GM21576 (cell line): ENCODE measurements at regions not wholly inside any gene's neighbourhood (a gene's known extent, or its start where the extent isn't known, plus 50 kb on each side); places are given as distances from the start of the nearest gene placed in this dataset.
A peak's percentile ranks its signal among the peaks of the same experiment; 100 is the strongest.

Experiments
- ATAC-seq: cut with Tn5 transposase; IDR thresholded peaks from one replicate; pipeline ENCODE4 v1.9.1; 2021; ENCODE audit warnings: mild to moderate bottlenecking, moderate library complexity; ENCODE audit not compliant: unreplicated experiment

- ATAC-seq: no peak
These were observed 384.1 kb upstream of the PLXNA2 start for GRCh38 chr1:208628022-208628914.

DNA sequence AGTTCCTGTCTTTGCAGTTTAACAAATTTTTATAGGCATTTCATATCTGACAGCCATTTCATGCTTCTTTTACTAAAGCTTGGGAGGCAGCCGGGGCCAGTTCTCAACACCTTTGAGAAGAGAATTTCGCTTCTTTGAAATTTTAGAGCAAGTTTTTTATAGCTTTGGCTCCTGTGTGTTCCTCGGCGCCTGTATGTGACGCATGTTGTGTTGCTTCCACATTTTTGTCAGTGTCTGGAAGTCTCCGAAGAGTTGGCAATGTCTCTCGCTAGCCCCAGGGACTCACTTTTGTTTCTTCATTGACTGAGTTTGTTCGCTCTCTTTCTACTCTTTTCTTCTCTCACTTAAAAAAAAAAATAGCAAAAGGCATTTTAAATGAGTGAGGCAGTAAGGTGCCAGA is 386.9 kb upstream of the PLXNA2 start:
- no peak for ATAC-seq

DNA sequence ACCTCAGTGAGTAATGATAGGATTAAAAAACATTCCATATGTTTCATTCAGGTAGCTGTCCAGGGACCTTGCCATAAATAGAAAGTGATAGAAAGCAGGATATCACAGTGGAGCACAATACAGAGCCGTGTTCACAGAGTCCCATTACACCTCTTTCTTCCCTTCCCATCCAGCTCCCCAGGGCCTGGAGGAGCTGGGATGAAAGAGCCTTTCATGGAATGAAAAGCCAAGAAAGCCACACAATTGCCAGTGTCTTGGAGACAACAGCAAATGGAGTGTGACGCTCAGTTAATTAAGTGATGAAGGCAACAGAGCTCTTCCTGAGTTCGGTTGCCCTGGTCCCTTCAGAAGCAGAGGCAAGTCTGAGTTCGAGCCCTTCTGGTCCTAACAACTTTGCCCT is 387.3 kb upstream of the PLXNA2 start:
- ATAC-seq: no peak

GRCh38 chr1:208634346-208635140 is 390.4 kb upstream of the PLXNA2 start:
- no peak for ATAC-seq

DNA sequence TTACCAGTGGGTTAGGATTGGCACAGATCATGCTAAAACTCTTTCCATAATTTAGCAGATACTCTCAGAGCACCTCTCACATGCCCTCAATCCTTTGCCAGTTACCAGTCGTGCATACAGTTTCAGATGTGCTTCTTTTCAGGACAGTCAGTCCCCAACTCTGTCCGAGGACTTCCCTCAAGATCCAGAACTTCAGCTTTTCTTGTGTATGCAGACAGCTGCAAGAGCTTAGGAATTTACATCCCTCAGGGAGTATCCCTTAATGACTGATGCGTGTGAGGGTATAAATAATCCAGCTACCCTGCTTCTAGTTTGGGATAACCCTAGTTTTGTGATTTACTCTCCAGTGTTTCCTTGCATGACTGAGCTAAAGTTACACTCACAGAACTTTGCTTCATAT is 393.0 kb upstream of the PLXNA2 start:
- no peak for ATAC-seq

DNA sequence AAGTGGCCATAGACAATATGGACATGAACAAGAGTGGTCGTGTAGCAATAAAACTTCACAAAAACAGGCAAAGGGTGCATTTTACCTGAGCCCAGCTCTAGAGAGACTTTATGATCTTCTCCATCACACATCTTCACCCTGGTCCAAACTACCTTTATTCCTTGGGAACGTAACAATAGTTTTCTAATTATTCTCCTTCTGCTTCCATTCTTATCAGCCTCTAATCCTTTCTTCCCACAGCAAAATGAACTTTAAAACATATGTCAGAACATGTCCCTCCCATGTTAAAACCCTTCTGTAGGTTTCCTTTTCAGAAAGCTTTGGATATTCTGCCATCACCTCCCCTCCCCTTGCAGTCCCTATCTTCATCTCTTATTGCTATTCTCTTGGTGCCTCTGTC is 395.2 kb upstream of the PLXNA2 start:
- ATAC-seq: no peak

DNA sequence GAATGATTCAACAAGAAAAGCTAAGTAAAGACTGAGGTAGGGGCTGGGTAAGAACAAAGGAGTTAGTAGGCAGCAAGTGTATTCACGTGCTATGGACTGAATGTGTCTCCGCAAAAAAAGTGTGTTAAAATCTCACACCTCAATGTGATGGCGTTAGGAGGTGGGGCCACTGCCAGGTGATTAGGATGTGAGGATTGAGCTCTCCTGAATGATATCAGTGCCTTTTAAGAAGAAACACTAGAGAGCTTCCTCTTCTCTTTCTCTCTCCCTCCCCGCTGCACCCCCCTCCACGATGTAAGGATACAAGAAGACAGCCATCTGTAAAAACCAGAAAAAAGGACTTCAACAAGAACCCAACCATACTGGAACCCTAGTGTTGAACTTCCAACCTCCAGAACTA is 396.1 kb upstream of the PLXNA2 start:
- no peak for ATAC-seq

- ATAC-seq: no peak
These were observed 397.5 kb upstream of the PLXNA2 start for GRCh38 chr1:208641579-208642280.

- no peak for ATAC-seq
These were observed 398.9 kb upstream of the PLXNA2 start for GRCh38 chr1:208643005-208643597.

- ATAC-seq: no peak
These were observed 400.4 kb upstream of the PLXNA2 start for GRCh38 chr1:208644401-208645160.

DNA sequence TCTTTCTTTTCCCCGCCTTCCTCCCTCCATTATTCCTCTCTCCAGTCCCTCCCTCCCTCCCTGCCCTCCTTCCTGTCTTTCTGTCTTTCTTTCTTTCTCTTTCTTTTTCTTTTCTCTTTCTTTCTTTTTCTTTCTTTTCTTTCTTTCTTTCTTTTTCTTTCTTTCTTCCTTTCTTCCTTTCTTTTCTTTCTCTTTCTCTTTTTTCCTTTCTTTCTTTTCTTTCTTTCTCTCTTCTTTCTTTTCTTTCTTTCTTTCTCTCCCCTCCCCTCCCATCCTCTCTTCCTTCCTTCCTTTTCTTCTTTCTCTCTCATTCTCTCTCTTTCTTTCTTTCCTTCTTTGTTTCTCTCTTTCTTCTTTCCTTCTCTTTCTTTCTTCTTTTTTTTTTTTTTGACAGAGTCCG is 402.2 kb upstream of the PLXNA2 start:
- no peak for ATAC-seq

- ATAC-seq: no peak
These were observed 404.0 kb upstream of the PLXNA2 start for GRCh38 chr1:208648146-208648545.

DNA sequence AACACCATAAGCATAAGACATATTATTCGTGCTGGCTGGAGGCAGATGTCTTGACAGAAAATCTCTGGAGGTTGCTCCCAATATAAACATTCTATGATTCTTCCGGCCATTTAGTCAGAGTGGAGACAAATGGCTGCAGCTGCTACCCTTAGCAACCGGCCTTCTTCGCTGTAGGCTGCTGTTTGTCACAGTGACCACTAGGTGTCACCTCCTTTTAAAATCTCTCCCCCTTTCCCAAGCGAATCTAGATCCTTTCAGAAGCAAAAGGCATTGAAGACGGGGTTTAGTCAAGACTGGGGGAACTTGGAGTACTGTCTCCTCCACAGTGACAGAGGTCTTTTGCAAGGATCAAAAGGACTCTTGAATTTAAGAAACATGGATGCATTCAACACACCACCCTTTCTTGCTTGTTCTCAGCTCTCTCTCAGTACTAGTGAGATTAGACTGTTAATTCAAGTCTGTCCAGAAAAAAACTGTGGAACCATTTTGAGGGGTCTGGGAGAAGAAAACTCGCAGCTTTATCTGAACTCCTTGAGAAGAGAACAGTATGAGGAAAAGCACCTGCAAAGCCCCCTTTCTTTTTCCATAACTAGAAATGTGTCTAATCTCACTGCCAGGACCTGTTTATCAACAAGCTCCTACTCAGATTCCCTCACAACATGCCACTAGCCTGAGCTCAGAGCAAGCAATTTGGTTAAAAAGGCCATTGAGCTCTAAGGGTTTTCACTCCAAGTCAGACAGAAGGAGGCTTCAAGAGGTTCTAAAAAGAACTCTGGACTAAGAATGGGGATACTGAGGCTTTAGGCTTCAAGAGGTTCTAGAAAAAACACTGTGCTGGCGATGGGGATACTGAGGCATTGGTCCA is 408.3 kb upstream of the PLXNA2 start:
- ATAC-seq: peak; percentile 89

DNA sequence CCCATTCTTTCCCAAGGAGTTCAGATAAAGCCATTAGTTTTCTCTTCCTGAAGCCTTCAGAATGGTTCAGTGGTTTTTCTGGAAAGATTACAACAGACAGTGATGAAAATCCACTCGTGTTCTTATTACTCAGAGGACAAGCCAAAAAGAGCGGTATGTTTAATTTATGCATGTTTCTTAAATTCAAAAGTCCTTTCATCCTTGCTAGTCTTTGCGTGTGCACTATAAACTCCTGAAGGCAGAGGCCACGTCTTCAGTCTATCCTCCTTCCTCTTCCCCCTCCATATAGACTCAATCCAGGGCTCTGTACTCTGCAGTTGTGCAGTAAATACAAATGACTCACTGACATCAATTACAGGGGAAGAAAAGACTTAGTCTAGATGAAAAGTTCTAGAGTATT is 409.2 kb upstream of the PLXNA2 start:
- no peak for ATAC-seq

DNA sequence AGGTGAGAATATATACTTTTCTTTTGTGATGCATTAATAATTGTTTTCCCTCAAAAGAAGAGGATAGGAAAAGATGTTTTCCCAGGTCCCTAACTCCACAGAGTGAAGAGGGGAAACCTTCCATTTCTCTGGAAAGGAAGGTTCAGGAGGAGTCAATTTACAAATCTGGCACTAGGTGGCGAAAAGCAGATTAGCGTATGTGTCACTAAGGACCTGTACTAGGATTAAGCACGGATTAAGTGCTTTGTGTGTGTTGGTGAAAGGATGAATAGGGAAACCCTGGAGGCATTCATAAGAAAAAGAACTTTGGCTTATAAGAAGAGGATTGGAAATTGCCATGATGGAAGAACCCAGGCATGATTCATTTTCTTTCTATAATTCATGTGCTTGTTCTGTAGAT is 410.1 kb upstream of the PLXNA2 start:
- no peak for ATAC-seq

DNA sequence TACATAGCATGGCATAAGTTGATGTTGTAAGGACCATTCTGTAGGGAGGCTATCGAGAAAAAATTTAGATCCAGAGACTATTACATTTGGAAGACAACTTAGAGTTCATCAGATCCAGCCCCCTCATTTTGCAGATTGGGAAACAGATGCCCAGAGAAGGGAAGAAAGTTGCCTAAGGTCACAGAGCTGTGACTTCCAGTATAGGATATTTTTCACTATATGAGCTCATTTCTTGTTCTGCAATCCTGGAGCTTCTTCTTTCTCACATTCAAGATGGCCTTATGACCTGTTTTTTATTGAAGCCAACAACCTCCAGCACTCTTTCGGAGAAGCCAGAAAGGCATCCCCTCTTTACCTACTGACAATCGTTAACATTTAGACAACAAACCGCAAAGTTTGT is 421.8 kb upstream of the PLXNA2 start:
- no peak for ATAC-seq

- ATAC-seq: no peak
These were observed 424.8 kb upstream of the PLXNA2 start for GRCh38 chr1:208668991-208669390.

DNA sequence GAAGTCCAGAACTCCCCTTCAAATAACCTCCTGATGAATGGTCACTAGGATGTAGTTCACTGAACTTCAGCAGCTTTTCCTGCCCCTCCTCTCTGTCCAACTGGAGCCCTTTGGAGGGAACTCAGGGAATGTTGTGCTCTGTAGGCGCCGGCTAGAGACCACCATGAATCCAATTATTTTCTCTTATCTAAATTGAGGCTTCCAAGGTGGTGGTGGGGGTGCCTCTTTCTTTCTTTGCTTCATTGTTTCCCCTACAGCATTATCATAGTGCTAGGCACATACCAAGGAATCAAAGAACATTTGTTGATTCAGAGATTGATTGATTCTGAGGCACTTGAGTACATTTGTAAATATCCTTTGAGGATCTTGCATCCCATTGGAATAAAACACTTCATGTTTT is 426.6 kb upstream of the PLXNA2 start:
- ATAC-seq: no peak

DNA sequence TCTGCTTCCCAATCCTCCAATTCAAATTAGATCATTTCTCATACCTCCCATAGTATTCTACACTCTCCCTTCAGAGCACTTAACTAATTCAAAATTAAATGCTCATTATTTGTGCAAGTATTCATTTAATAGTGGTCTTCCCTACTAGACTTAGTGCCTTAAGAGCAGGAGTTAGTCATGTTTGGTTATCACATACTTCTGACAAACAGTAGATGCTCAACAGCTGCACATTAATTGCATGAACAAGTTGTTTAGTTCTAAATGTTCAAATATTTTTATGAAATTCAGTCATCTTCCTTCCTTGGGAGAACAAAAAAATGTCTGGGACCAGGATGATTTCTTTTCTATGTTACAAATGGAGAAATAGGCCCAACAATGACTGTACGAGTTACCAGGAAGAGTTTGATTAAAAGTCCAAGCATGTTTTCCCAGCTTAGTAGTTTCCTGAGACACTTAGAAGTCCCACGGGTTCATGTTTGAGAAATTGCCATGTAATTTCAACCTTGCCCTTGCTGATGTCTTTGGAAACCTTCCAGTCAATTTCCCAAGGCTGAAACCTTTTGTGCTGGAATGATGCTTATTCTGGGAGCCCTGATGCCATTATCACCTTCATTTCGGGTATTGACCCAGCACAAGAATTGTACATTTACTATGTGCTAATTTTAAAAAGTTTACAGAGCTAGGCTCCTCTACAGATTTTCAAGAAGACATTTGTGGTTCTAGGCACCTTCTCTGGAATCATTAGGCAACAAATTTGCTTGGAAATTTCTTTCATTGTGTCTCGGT is 437.9 kb upstream of the PLXNA2 start:
- ATAC-seq: no peak
